HCT116 (cell line): ENCODE measurements at regions not wholly inside any gene's neighbourhood (a gene's known extent, or its start where the extent isn't known, plus 50 kb on each side); places are given as distances from the start of the nearest gene placed in this dataset.

Experiments
- ATAC-seq: fragments of 200-7000 bp; cut with Tn5 transposase; 2 replicates; pipeline ENCODE4 v1.9.1; 2020; ENCODE audit warnings: mild to moderate bottlenecking, moderate library complexity
- BruUV-seq: library from RNA; stranded (reverse); fragments of 400-500 nt; replicated peaks from 2 replicates; lab custom pipeline; 2021; lab: Mats Ljungman, UMichigan
- CTCF ChIA-PET: fragments of 300-600 bp; sonication (Branson Sonifier 250); formaldehyde crosslinking; loops from one replicate; lab custom pipeline; 2021; ENCODE audit warnings: antibody characterized with exemption; lab: Charles Lee
- POLR2A ChIA-PET: fragments of 300-600, 350-600 bp; sonication (Branson Sonifier 250); formaldehyde crosslinking; loops from one replicate; lab custom pipeline; 2021; ENCODE audit warnings: antibody characterized with exemption; lab: Charles Lee
- RAD21 ChIA-PET, 2 experiments: fragments of 300-600 bp; sonication (Branson Sonifier 250); formaldehyde crosslinking; loops; one replicate each; lab custom pipeline; 2023; ENCODE audit warnings: low total read pairs in 2 of 2; ENCODE audit not compliant: uncharacterized antibody in 2 of 2, unreplicated experiment in 2 of 2, low non-redundant PET in 1 of 2; lab: Charles Lee
- DNase-seq: peaks from one replicate; pipeline ENCODE4 v3.0.0-alpha.2; 2010; ENCODE audit warnings: low read depth, low spot score
- H2AFZ ChIP-seq: fragments of 200-600 bp; shearing (Covaris generic), sonication (generic); 2 replicates; pipeline ENCODE4 v1.6.1; 2017; ENCODE audit warnings: low read depth, mixed run types, mixed read lengths, antibody characterized with exemption, low read length; ENCODE audit not compliant: poor library complexity, severe bottlenecking
- H3K27ac ChIP-seq: 2 replicates; pipeline ENCODE4 v1.5.1; 2012; ENCODE audit warnings: low read depth, low read length
- H3K27me3 ChIP-seq: fragments of 200-600 bp; sonication (generic); 2 replicates; pipeline ENCODE4 v1.6.1; 2016; ENCODE audit warnings: mixed run types, low read length, mixed read lengths; ENCODE audit not compliant: insufficient read depth
- H3K36me3 ChIP-seq, 2 experiments: fragments of 200-500 bp in 1 of 2; fragments of 200-600 bp in 1 of 2; sonication (Bioruptor generic) in 1 of 2; sonication (generic) in 1 of 2; 2 replicates each; pipeline versions ENCODE4 v1.5.1 to v1.6.1; 2014 to 2016; ENCODE audit warnings: low read length in 2 of 2, inconsistent platforms in 1 of 2, mixed read lengths in 1 of 2, mixed run types in 1 of 2; ENCODE audit not compliant: insufficient read depth in 2 of 2, control insufficient read depth in 1 of 2
- H3K4me1 ChIP-seq, 2 experiments: fragments of 200-600 bp in 1 of 2; sonication (generic) in 1 of 2; 2 replicates each; pipeline versions ENCODE4 v1.5.1 to v1.6.1; 2012 to 2017; ENCODE audit warnings: low read length in 2 of 2, inconsistent platforms in 1 of 2, mild to moderate bottlenecking in 1 of 2, mixed read lengths in 1 of 2, mixed run types in 1 of 2, moderate library complexity in 1 of 2; ENCODE audit not compliant: insufficient read depth in 2 of 2, control insufficient read depth in 1 of 2
- H3K4me2 ChIP-seq: fragments of 200-600 bp; sonication (generic); 2 replicates; pipeline ENCODE4 v1.6.1; 2017; ENCODE audit warnings: mixed run types, low read length, mixed read lengths
- H3K4me3 ChIP-seq, 2 experiments: fragments of 200-600 bp in 1 of 2; sonication (generic) in 1 of 2; replicated peaks in 1 of 2; 2 replicates each; pipeline ENCODE4 v1.5.1; 2011 to 2016; ENCODE audit warnings: low read length in 2 of 2, control low read depth in 1 of 2, low read depth in 1 of 2, mild to moderate bottlenecking in 1 of 2, mixed read lengths in 1 of 2, mixed run types in 1 of 2
- H3K79me2 ChIP-seq: fragments of 200-600 bp; sonication (generic); 2 replicates; pipeline ENCODE4 v1.6.1; 2017; ENCODE audit warnings: mild to moderate bottlenecking, mixed run types, low read length, moderate library complexity, mixed read lengths; ENCODE audit not compliant: insufficient read depth
- H3K9ac ChIP-seq: fragments of 200-600 bp; sonication (generic); 2 replicates; pipeline ENCODE4 v1.6.1; 2016; ENCODE audit warnings: low read length, mixed read lengths
- H3K9me2 ChIP-seq: fragments of 200-600 bp; sonication (generic), shearing (Covaris generic); 2 replicates; pipeline ENCODE4 v1.6.1; 2017; ENCODE audit warnings: mixed run types, mild to moderate bottlenecking, moderate library complexity; ENCODE audit not compliant: insufficient read depth
- H3K9me3 ChIP-seq, 2 experiments: fragments of 200-500 bp in 1 of 2; fragments of 200-600 bp in 1 of 2; sonication (Bioruptor generic) in 1 of 2; sonication (generic) in 1 of 2; 2 replicates each; pipeline ENCODE4 v1.6.1; 2014 to 2017; ENCODE audit warnings: low read length in 2 of 2, mixed read lengths in 2 of 2, inconsistent platforms in 1 of 2, low read depth in 1 of 2, mild to moderate bottlenecking in 1 of 2, mixed run types in 1 of 2, moderate library complexity in 1 of 2; ENCODE audit not compliant: control insufficient read depth in 1 of 2, insufficient read depth in 1 of 2
- H4K20me1 ChIP-seq: fragments of 200-600 bp; sonication (generic), shearing (Covaris generic); 2 replicates; pipeline ENCODE4 v1.6.1; 2017; ENCODE audit warnings: mixed run types, mild to moderate bottlenecking, moderate library complexity; ENCODE audit not compliant: insufficient read depth
- intact Hi-C: fragments of 100-400 bp; cut with micrococcal nuclease; formaldehyde crosslinking; loops from 2 replicates; pipeline ENCODE4 v1.10.0; 2022
- TF ChIP-seq, protein P1 (sequence below): IDR thresholded peaks from 2 replicates; pipeline ENCODE4 v1.6.1; 2012
- TF ChIP-seq, protein P2 (sequence below), 3 experiments: fragments of 200-600 bp in 1 of 3; sonication (generic) in 1 of 3; IDR thresholded peaks in 2 of 3; conservative IDR thresholded peaks in 1 of 3; 2 replicates each; pipeline ENCODE4 v1.5.1; 2012 to 2017; ENCODE audit warnings: low read depth in 2 of 3, low read length in 2 of 3, antibody characterized with exemption in 1 of 3, borderline replicate concordance in 1 of 3, control low read depth in 1 of 3, mild to moderate bottlenecking in 1 of 3, mixed read lengths in 1 of 3, mixed run types in 1 of 3, moderate library complexity in 1 of 3; ENCODE audit not compliant: insufficient read depth in 1 of 3

- RAD21 ChIA-PET: no interaction called here
- H2AFZ ChIP-seq: no peak overlapping the region
- no peak overlapping the region for H3K4me3 ChIP-seq
- H3K4me2 ChIP-seq: no peak overlapping the region
- no peak for ATAC-seq
- no peaks in the 10 kb centered on the region; the same call in 1 of the 2 replicates for H3K9me2 ChIP-seq
- H3K4me1 ChIP-seq: peaks cover 3% of the 10 kb centered on the region in 2 experiments; a peak in 2 of 4 replicates
- no peak overlapping the region for H3K27ac ChIP-seq
- no peaks in the 10 kb centered on the region for H3K36me3 ChIP-seq
- H3K9ac ChIP-seq: no peak overlapping the region
- TF ChIP-seq, protein P1, sequence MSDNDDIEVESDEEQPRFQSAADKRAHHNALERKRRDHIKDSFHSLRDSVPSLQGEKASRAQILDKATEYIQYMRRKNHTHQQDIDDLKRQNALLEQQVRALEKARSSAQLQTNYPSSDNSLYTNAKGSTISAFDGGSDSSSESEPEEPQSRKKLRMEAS: no peak
- CTCF ChIA-PET: no interaction called here
- POLR2A ChIA-PET: no interaction called here
- H4K20me1 ChIP-seq: no peaks in the 10 kb centered on the region
- H3K9me3 ChIP-seq: no peaks in the 10 kb centered on the region
- no peaks in the 10 kb centered on the region for H3K27me3 ChIP-seq
- H3K79me2 ChIP-seq: no peaks in the 10 kb centered on the region
- no TSS peak for BruUV-seq
- intact Hi-C loops: no loop called here
- DNase-seq: no peak
Measured at GRCh38 chr2:226304308-226304707, 495.3 kb downstream of the IRS1 start.

- H3K4me3 ChIP-seq: no peak overlapping the region
- H3K9me2 ChIP-seq: no peaks in the 10 kb centered on the region; the same call in 1 of the 2 replicates
- no peak overlapping the region for H3K27ac ChIP-seq
- ATAC-seq (no peak), DNase-seq (no peak)
- H2AFZ ChIP-seq: no peak overlapping the region
- no peak overlapping the region for H3K9ac ChIP-seq
- TF ChIP-seq, protein P2, sequence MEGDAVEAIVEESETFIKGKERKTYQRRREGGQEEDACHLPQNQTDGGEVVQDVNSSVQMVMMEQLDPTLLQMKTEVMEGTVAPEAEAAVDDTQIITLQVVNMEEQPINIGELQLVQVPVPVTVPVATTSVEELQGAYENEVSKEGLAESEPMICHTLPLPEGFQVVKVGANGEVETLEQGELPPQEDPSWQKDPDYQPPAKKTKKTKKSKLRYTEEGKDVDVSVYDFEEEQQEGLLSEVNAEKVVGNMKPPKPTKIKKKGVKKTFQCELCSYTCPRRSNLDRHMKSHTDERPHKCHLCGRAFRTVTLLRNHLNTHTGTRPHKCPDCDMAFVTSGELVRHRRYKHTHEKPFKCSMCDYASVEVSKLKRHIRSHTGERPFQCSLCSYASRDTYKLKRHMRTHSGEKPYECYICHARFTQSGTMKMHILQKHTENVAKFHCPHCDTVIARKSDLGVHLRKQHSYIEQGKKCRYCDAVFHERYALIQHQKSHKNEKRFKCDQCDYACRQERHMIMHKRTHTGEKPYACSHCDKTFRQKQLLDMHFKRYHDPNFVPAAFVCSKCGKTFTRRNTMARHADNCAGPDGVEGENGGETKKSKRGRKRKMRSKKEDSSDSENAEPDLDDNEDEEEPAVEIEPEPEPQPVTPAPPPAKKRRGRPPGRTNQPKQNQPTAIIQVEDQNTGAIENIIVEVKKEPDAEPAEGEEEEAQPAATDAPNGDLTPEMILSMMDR (IDR thresholded peaks at IDR 0.05 in 2 of 3, conservative IDR thresholded peaks at IDR 0.05 in 1 of 3; ENCODE audit: borderline replicate concordance in 1 of 3, insufficient read depth in 1 of 3, low read depth in 2 of 3, low read length in 2 of 3): no peak
- H3K9me3 ChIP-seq: no peaks in the 10 kb centered on the region
- H4K20me1 ChIP-seq: no peaks in the 10 kb centered on the region
- ChIA-PET RAD21 (no interaction called here), POLR2A (no interaction called here), CTCF (no interaction called here)
- intact Hi-C loops: no loop called here
- H3K36me3 ChIP-seq: no peaks in the 10 kb centered on the region
- no peaks in the 10 kb centered on the region for H3K79me2 ChIP-seq
- H3K4me1 ChIP-seq: peaks cover 3% of the 10 kb centered on the region in 2 experiments; a peak in 2 of 4 replicates
- H3K4me2 ChIP-seq: no peak overlapping the region
- BruUV-seq: no TSS peak
- H3K27me3 ChIP-seq: no peaks in the 10 kb centered on the region
Measured at GRCh38 chr2:226303707-226304106, 495.9 kb downstream of the IRS1 start.
